DMS53 treated with DMSO at 0.1 percent for 48 hours (cell line): ENCODE measurements at regions not wholly inside any gene's neighbourhood (a gene's known extent, or its start where the extent isn't known, plus 50 kb on each side); places are given as distances from the start of the nearest gene placed in this dataset.
A peak's percentile ranks its signal among the peaks of the same experiment; 100 is the strongest.

ENCODE experiments used
- DNase-seq: peaks from one replicate; lab custom pipeline; 2025; ENCODE audit not compliant: unreplicated experiment; lab: John Stamatoyannopoulos, UW

- no peak for DNase-seq
Observed at GRCh38 chr3:79917561-79917960, 149.8 kb upstream of the ROBO1 start.

- no peak for DNase-seq
Observed at GRCh38 chr3:79910337-79910736, 142.5 kb upstream of the ROBO1 start.

DNA sequence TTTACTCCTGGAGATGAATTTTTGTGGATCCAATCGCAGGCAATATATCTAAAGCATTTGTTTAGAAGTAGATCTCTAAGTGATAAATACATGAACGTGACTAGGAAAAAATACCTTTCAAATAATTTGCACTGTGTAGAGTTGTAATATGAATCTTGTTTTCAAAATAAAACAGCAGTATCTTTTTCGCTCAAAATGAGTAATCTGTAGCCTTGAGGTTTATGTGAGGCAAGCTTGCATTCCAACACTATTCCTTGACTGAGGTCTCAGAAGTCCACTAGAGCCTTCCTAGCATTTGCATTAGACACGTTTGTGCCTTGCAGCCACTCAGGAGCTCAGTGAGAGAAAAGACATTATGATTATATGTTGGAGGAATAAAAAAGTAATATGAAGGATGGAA lies 138.3 kb upstream of the ROBO1 start:
- DNase-seq, result no peak

DNA sequence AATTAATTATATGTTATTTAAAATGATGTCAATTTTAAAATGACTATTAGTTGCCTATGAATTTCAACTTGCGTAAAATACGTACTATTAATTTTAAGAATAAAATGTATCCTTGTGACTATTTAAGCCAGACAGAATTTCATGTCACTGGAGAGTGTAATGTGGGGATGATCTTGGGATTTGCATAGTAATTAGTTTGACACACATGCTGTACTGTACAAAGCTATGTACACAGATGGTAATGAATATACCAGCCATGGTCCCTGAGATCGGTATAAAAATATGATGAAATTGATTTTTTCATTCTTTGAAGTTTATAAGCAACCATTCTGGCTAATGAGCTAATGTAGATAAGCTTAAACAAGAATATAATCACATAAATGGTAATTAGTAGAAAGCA lies 134.4 kb upstream of the ROBO1 start:
- no peak for DNase-seq

- DNase-seq, result no peak
Observed at GRCh38 chr3:79898907-79899306, 131.1 kb upstream of the ROBO1 start.

- DNase-seq, result no peak
Observed at GRCh38 chr3:79896086-79896485, 128.3 kb upstream of the ROBO1 start.

GRCh38 chr3:79887213-79887612 lies 119.4 kb upstream of the ROBO1 start:
- DNase-seq, result no peak

DNA sequence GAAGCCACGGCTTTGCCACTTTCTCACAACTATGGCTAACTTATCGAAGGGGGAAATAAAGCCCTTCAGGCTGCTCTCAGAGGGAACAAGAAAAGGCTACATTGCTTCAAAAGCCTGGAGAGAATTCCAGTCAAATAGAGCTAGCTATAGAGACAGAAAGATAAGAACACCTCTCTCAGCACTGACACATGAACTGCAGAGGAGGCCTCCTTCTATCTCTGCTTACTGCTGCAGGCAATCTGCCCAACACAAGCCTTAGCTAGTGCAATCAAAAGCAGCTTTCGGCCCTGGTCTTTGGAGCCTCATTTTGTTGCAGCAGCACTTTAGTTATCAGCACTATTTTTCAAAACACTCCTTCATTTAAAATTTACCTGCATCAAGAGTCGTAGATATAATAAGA lies 118.4 kb upstream of the ROBO1 start:
- no peak for DNase-seq

DNA sequence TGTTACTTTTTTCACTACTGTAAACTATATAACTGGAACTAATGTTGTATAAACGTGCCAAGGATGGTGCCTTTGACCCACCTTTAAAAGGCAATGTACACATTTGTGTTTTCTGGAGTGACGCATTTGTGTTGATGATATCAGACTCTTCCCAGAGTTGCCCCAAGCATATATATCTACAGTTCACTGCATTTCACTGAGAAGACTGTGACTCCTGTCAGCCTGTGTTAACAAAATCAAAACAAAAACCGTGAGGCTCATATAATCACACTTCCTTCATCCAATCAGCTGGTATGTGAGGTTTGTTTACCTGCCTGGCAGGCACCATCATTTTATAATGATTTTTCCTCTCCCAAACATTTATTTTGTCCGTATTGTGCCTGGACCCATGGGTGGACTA lies 117.6 kb upstream of the ROBO1 start:
- no peak for DNase-seq

DNA sequence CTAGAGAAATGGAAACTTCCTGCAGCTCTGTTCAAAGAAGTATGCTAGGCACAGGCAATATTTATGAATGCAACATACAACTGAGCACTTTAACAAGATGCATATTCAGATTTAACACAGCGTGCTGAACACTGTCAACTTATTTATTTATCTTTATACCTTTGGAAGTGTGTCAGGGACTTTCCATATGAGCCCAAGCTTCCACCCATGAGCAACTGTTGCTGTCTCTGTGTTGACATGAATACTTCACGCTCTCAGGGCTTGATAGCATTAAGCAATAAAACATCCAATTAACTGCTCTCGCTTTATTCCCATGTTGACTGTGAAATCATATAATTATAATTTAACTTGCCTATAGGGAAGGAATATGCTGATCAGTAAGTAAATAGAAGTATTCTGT lies 116.6 kb upstream of the ROBO1 start:
- DNase-seq, result no peak

- no peak for DNase-seq
Observed at GRCh38 chr3:79881431-79881830, 113.6 kb upstream of the ROBO1 start.

- no peak for DNase-seq
Observed at GRCh38 chr3:79878708-79879107, 110.9 kb upstream of the ROBO1 start.

DNA sequence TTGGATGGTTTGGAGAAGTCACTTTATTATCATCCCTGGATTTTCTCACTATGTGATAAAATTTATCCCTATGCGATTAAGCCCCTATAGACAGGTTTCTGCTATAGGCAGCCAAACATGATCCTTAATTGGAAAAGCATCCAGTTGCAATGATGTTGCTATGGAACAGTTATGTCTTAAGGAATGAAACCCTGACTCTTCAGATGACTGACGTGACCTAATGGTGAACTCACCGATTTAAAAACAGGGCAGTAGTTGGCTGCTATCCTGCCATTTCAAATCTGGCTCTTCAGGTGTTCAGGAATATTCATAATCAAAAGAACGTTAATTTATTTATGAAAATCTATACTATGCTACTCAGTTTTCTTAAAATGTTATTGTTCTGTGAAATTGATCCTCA lies 106.8 kb upstream of the ROBO1 start:
- no peak for DNase-seq

DNA sequence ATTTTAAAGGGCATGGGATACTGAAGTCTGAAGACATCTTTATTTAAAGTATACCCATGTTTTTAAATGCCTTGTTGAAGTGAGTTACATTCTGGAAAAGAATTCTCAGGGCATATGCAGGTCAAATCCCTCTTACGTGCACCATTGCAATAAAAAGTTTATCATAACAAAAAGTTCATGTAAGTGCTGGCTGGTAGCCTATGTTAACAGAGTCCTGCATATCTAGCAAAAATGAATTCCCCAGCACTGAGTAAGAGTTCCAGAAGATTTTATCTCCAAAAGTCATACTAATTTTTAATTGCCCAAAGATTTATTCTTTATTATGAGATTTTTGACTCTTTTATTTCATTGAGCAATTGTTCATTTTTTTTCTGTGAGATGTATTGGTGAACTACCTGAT lies 104.7 kb upstream of the ROBO1 start:
- DNase-seq, result no peak

- no peak for DNase-seq
Observed at GRCh38 chr3:79871656-79872055, 103.9 kb upstream of the ROBO1 start.

- no peak for DNase-seq
Observed at GRCh38 chr3:79870313-79870620, 102.5 kb upstream of the ROBO1 start.

GRCh38 chr3:79869461-79870312 lies 101.9 kb upstream of the ROBO1 start:
- no peak for DNase-seq

DNA sequence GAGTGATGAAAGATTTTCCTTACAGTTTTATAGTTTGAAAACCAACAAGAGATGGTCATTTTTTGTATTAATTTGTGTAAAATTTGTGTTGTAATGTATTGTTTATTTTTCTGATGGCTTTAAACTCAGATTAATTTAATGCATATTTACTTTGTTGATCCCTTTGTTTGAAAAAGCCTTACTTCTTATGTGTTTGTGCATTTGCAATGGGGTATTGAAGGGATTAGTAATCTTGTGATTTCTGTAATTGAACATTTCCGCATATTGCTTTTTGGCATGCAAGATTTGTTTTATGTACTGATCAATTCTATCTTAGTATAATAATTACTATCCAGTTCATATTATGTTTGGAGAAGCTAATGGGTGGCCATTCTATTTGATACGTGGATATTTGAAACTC lies 98.4 kb upstream of the ROBO1 start:
- DNase-seq, result no peak

DNA sequence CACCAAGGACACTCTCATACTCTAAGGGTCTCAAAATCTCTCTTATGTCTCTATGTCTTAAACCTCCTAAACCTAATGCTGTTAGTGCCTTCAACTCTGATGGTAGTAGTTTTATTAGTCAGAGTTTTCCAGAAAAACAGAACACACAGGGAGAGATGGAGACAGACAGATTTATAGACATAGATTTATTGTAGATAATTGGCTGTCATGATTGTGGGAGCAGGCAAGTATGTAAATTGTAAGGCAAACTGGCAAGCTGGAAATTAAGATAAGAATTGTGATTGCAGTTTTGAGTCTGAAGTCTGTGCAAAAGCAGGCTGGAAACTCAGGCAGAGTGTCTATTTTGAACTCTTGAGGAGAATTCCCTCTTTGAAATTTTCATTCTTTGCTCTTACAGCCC lies 96.3 kb upstream of the ROBO1 start:
- no peak for DNase-seq

DNA sequence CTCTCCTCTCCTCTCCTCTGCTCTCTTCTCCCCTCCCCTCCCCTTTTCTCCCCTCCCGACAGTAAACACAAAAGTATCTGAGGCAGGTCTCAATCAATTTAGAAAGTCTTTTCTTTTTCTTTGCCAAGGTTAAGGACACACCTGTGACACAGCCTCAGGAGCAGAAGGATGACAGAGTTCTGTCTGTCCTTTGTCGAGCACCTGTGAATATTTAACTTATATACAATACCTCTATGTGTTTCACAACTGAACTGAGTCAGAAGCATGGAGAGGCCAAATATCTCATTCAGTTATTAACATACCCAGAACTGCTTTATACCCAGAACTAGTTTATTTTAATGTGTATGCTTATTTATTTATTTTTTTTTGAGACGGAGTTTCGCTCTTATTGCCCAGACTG lies 81.1 kb upstream of the ROBO1 start:
- peak; percentile 0 for DNase-seq

- no peak for DNase-seq
Observed at GRCh38 chr3:79847928-79848327, 80.1 kb upstream of the ROBO1 start.

DNA sequence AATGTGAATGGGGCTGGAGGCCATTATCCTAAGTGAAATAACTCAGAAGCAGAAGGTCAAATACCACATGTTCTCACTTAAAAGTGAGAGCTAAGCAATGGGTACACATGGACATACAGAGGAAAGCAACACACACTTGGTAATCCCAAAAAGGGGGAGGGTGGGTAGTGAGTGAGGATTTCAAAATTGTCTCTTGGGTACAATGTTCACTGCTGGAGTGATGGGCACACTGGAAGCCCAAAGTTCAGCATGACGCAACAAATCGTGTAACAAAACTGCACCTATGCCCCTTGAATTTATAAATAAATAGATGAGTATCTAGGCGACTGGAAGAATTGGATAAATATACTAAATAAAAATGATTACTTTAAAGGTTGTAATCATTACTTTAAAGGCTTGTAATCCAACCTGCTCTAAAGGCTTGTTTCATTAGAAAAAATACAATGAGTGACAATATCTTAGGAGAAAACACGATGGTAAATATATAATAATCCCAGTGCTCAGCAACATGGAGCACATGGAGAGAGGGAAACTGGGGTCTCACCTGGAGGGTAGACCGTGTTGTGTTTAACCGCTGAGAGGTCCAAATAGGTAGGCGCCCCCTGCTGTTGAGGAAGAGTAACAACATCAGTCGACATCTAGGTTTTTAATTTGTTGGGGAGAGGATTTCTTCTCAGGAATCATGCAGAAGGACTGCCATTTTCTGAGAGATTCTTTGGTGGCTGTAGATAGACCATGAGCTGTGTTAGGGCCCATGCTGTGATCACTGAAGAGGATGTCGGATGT lies 78.5 kb upstream of the ROBO1 start:
- no peak for DNase-seq

GRCh38 chr3:79845546-79845945 lies 77.7 kb upstream of the ROBO1 start:
- no peak for DNase-seq
